ENCODE measurements at regions not wholly inside any gene's neighbourhood (a gene's known extent, or its start where the extent isn't known, plus 50 kb on each side); places are given as distances from the start of the nearest gene placed in this dataset.

DNA sequence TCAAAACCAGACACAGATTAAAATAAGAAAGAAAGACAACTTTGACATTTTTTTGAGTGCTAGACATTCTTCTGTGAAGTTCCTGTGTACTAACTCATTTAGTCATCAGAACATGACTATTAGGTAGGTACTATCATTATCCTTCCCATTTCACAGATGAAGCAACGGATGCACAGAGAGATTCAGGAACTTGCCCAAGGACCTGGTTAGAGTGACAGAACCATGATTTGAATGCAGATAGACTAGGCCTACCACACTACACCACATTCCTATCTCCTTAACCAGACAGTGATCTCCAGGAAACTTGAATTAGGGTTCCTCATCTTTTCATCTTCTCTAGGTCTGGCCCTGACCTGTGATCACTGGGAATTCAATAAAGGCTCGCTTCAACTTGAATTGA, 54.4 kb upstream of the MED13L start:
- no peak for TF ChIP-seq SIN3A (IDR thresholded peaks at IDR 0.05; ENCODE audit: borderline replicate concordance, insufficient read depth, low read length)
- no peak for TF ChIP-seq TAF1 (IDR thresholded peaks at IDR 0.05; ENCODE audit: borderline replicate concordance, insufficient read depth, low read length)
- TF ChIP-seq, protein P1, sequence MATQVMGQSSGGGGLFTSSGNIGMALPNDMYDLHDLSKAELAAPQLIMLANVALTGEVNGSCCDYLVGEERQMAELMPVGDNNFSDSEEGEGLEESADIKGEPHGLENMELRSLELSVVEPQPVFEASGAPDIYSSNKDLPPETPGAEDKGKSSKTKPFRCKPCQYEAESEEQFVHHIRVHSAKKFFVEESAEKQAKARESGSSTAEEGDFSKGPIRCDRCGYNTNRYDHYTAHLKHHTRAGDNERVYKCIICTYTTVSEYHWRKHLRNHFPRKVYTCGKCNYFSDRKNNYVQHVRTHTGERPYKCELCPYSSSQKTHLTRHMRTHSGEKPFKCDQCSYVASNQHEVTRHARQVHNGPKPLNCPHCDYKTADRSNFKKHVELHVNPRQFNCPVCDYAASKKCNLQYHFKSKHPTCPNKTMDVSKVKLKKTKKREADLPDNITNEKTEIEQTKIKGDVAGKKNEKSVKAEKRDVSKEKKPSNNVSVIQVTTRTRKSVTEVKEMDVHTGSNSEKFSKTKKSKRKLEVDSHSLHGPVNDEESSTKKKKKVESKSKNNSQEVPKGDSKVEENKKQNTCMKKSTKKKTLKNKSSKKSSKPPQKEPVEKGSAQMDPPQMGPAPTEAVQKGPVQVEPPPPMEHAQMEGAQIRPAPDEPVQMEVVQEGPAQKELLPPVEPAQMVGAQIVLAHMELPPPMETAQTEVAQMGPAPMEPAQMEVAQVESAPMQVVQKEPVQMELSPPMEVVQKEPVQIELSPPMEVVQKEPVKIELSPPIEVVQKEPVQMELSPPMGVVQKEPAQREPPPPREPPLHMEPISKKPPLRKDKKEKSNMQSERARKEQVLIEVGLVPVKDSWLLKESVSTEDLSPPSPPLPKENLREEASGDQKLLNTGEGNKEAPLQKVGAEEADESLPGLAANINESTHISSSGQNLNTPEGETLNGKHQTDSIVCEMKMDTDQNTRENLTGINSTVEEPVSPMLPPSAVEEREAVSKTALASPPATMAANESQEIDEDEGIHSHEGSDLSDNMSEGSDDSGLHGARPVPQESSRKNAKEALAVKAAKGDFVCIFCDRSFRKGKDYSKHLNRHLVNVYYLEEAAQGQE (IDR thresholded peaks at IDR 0.05; ENCODE audit: insufficient read depth in 1 of 2, low read depth in 2 of 2, low read length in 2 of 2): no peak

Measured in PFSK-1 (cell line).